ENCODE measurements at regions not wholly inside any gene's neighbourhood (a gene's known extent, or its start where the extent isn't known, plus 50 kb on each side); places are given as distances from the start of the nearest gene placed in this dataset.

GRCh38 chr7:115654384-115655214 lies 376.0 kb downstream of the TFEC start:
- no peaks in the 10 kb centered on the region for H3K4me1 ChIP-seq (ENCODE audit: control insufficient read depth, insufficient read depth, low read length)
- no peak overlapping the region for H3K27ac ChIP-seq (ENCODE audit: low read length)
- H3K9me3 ChIP-seq (ENCODE audit: control insufficient read depth, insufficient read depth, low read length) = no peaks in the 10 kb centered on the region
- no peak overlapping the region for H3K4me3 ChIP-seq (ENCODE audit: low read length)
- WGBS (ENCODE audit: insufficient coverage) = 100% methylated on average over 2 of the region's 2 CpGs
- Mint-ChIP-seq H3K36me3 (no peaks in the 10 kb centered on the region), H3K9me3 (peaks cover 0 to 3% of the 10 kb centered on the region in 2 donors), H3K27ac (no peak overlapping the region), H3K27me3 (ENCODE audit: low read depth in 2 of 2) (no peaks in the 10 kb centered on the region), H3K4me1 (no peaks in the 10 kb centered on the region), H3K4me3 (no peak overlapping the region)
- no peak for TF ChIP-seq CTCF (IDR thresholded peaks at IDR 0.05)
- ATAC-seq = no peak
- intact Hi-C loops (cut with micrococcal nuclease) = no loop called here
- H3K27me3 ChIP-seq (ENCODE audit: control insufficient read depth, insufficient read depth, low read length) = no peaks in the 10 kb centered on the region
- DNase-seq = no peak
- H3K36me3 ChIP-seq (ENCODE audit: control insufficient read depth, insufficient read depth, low read length) = no peaks in the 10 kb centered on the region

DNA sequence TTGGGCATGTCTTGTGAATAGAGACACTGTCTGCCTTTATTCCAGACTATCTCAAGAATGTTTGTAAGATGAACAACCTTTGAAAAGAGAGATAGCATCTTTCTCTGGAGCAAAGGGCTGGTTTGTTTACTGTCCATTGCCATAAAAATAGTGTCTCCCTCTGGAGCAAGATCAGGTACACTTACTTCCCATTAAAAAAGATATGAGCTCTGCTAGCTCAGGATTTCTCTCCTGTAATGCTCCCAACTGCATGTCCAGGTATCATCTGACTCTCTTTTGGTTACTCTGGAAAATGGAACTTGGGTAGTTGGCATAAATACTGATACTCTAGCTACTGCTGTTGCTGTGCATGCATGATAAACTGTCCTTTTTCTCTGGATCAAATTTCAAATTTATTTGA lies 381.1 kb downstream of the TFEC start:
- Histone ChIP-seq H3K27ac (ENCODE audit: low read length) (no peak overlapping the region), H3K9me3 (ENCODE audit: control insufficient read depth, insufficient read depth, low read length) (no peaks in the 10 kb centered on the region), H3K36me3 (ENCODE audit: control insufficient read depth, insufficient read depth, low read length) (no peaks in the 10 kb centered on the region), H3K4me3 (ENCODE audit: low read length) (no peak overlapping the region), H3K27me3 (ENCODE audit: control insufficient read depth, insufficient read depth, low read length) (no peaks in the 10 kb centered on the region), H3K4me1 (ENCODE audit: control insufficient read depth, insufficient read depth, low read length) (no peaks in the 10 kb centered on the region)
- no peak overlapping the region for H3K27ac Mint-ChIP-seq
- DNase-seq (no peak), ATAC-seq (no peak)
- no peak overlapping the region for H3K4me3 Mint-ChIP-seq
- H3K9me3 Mint-ChIP-seq = peaks cover 2 to 3% of the 10 kb centered on the region in 2 donors
- H3K36me3 Mint-ChIP-seq = no peaks in the 10 kb centered on the region
- intact Hi-C loops (cut with micrococcal nuclease) = no loop called here
- H3K27me3 Mint-ChIP-seq (ENCODE audit: low read depth in 2 of 2) = no peaks in the 10 kb centered on the region
- H3K4me1 Mint-ChIP-seq = no peaks in the 10 kb centered on the region
- TF ChIP-seq CTCF (IDR thresholded peaks at IDR 0.05) = no peak

GRCh38 chr7:115647712-115648111 lies 382.9 kb downstream of the TFEC start:
- Histone ChIP-seq H3K27ac (ENCODE audit: low read length) (no peak overlapping the region), H3K27me3 (ENCODE audit: control insufficient read depth, insufficient read depth, low read length) (no peaks in the 10 kb centered on the region), H3K36me3 (ENCODE audit: control insufficient read depth, insufficient read depth, low read length) (no peaks in the 10 kb centered on the region), H3K4me1 (ENCODE audit: control insufficient read depth, insufficient read depth, low read length) (no peaks in the 10 kb centered on the region), H3K4me3 (ENCODE audit: low read length) (no peak overlapping the region), H3K9me3 (ENCODE audit: control insufficient read depth, insufficient read depth, low read length) (no peaks in the 10 kb centered on the region)
- H3K4me3 Mint-ChIP-seq = no peak overlapping the region
- no peaks in the 10 kb centered on the region for H3K4me1 Mint-ChIP-seq
- H3K27ac Mint-ChIP-seq = no peak overlapping the region
- intact Hi-C loops (cut with micrococcal nuclease) = no loop called here
- ATAC-seq (no peak), DNase-seq (no peak)
- H3K9me3 Mint-ChIP-seq = peaks cover 5 to 6% of the 10 kb centered on the region in 2 donors
- no peaks in the 10 kb centered on the region for H3K27me3 Mint-ChIP-seq (ENCODE audit: low read depth in 2 of 2)
- 84% methylated on average over 2 of the region's 3 CpGs for WGBS (ENCODE audit: insufficient coverage)
- no peaks in the 10 kb centered on the region for H3K36me3 Mint-ChIP-seq
- TF ChIP-seq CTCF (IDR thresholded peaks at IDR 0.05) = no peak

DNA sequence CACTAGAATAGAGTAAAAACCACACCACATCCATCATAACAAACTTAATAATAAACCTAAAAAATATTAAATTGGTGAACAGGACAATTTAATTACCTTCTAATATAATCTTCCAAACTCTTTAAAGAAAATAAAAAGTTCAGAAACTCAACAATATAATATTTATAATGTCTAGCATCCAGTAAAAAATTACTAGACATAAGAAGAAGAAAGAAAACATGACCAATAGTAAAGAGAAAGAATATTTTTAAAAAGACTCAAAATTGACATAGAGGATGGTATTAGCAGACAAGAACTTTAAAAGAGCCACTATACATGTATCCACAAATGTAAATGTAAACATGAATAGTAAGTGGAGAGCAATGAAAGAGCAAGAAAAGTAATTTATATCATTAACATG lies 388.4 kb downstream of the TFEC start:
- H3K27ac ChIP-seq (ENCODE audit: low read length) = no peak overlapping the region
- Mint-ChIP-seq H3K4me3 (no peak overlapping the region), H3K27me3 (ENCODE audit: low read depth in 2 of 2) (no peaks in the 10 kb centered on the region), H3K9me3 (peaks cover 8 to 11% of the 10 kb centered on the region in 2 donors), H3K4me1 (no peaks in the 10 kb centered on the region), H3K27ac (no peak overlapping the region), H3K36me3 (no peaks in the 10 kb centered on the region)
- intact Hi-C loops (cut with micrococcal nuclease) = no loop called here
- no peaks in the 10 kb centered on the region for H3K36me3 ChIP-seq (ENCODE audit: control insufficient read depth, insufficient read depth, low read length)
- no peak overlapping the region for H3K4me3 ChIP-seq (ENCODE audit: low read length)
- no peak for TF ChIP-seq CTCF (IDR thresholded peaks at IDR 0.05)
- ATAC-seq (no peak), DNase-seq (no peak)
- H3K4me1 ChIP-seq (ENCODE audit: control insufficient read depth, insufficient read depth, low read length) = no peaks in the 10 kb centered on the region
- H3K9me3 ChIP-seq (ENCODE audit: control insufficient read depth, insufficient read depth, low read length) = no peaks in the 10 kb centered on the region
- H3K27me3 ChIP-seq (ENCODE audit: control insufficient read depth, insufficient read depth, low read length) = no peaks in the 10 kb centered on the region

Measured in natural killer cell (primary cell).